Mesenchymal stem cell (in vitro differentiated cells and primary cell): ENCODE measurements at regions not wholly inside any gene's neighbourhood (a gene's known extent, or its start where the extent isn't known, plus 50 kb on each side); places are given as distances from the start of the nearest gene placed in this dataset.

Source experiments
- DNase-seq: peaks from one replicate; pipeline ENCODE4 v3.0.0-alpha.2; 2013
- H2AFZ ChIP-seq: one replicate; pipeline ENCODE4 v1.6.1; 2013; ENCODE audit warnings: low read depth, mild to moderate bottlenecking, control low read depth, inconsistent platforms, low read length, moderate library complexity
- H2AK5ac ChIP-seq: 2 replicates; pipeline ENCODE4 v1.6.1; 2013; ENCODE audit warnings: low read length, moderate library complexity, mild to moderate bottlenecking, inconsistent platforms; ENCODE audit not compliant: severe bottlenecking
- H2BK120ac ChIP-seq: one replicate; pipeline ENCODE4 v1.6.1; 2013; ENCODE audit warnings: low read depth, mild to moderate bottlenecking, inconsistent platforms, low read length, moderate library complexity
- H2BK12ac ChIP-seq, 2 experiments: one replicate each; pipeline ENCODE4 v1.6.1; 2013; ENCODE audit warnings: inconsistent platforms in 2 of 2, low read length in 2 of 2, mild to moderate bottlenecking in 2 of 2, moderate library complexity in 2 of 2, control low read depth in 1 of 2
- H2BK15ac ChIP-seq: one replicate; pipeline ENCODE4 v1.6.1; 2013; ENCODE audit warnings: mild to moderate bottlenecking, low read depth, inconsistent platforms; ENCODE audit not compliant: poor library complexity, severe bottlenecking
- H2BK5ac ChIP-seq: 2 replicates; pipeline ENCODE4 v1.6.1; 2013; ENCODE audit warnings: low read depth, mild to moderate bottlenecking, low read length, control low read depth, inconsistent platforms; ENCODE audit not compliant: poor library complexity, severe bottlenecking
- H3K14ac ChIP-seq, 2 experiments: one replicate each; pipeline ENCODE4 v1.6.1; 2013; ENCODE audit warnings: inconsistent platforms in 2 of 2, low read length in 2 of 2, control low read depth in 1 of 2, mild to moderate bottlenecking in 1 of 2, moderate library complexity in 1 of 2
- H3K18ac ChIP-seq, 2 experiments: one replicate each; pipeline ENCODE4 v1.6.1; 2013; ENCODE audit warnings: inconsistent platforms in 2 of 2, low read length in 2 of 2, control low read depth in 1 of 2, low read depth in 1 of 2, mild to moderate bottlenecking in 1 of 2
- H3K23ac ChIP-seq, 2 experiments: one replicate each; pipeline ENCODE4 v1.6.1; 2013; ENCODE audit warnings: inconsistent platforms in 2 of 2, low read length in 2 of 2, mild to moderate bottlenecking in 2 of 2, moderate library complexity in 2 of 2, control low read depth in 1 of 2
- H3K27ac ChIP-seq: 2 replicates; pipeline ENCODE4 v1.5.1; 2013; ENCODE audit warnings: mild to moderate bottlenecking, moderate library complexity, low read length, control low read depth, inconsistent platforms; ENCODE audit not compliant: poor library complexity, severe bottlenecking
- H3K27me3 ChIP-seq, 2 experiments: 2 replicates each; pipeline versions ENCODE4 v1.6.1 to v1.7.0; 2013; ENCODE audit warnings: low read length in 2 of 2, mild to moderate bottlenecking in 2 of 2, moderate library complexity in 2 of 2, control low read depth in 1 of 2, inconsistent platforms in 1 of 2; ENCODE audit not compliant: control insufficient read depth in 1 of 2, insufficient read depth in 1 of 2
- H3K36me3 ChIP-seq, 2 experiments: 2 replicates each; pipeline versions ENCODE4 v1.6.1 to v1.7.0; 2013; ENCODE audit warnings: low read length in 2 of 2, control low read depth in 1 of 2, inconsistent platforms in 1 of 2, low read depth in 1 of 2, mild to moderate bottlenecking in 1 of 2; ENCODE audit not compliant: insufficient read depth in 2 of 2, control insufficient read depth in 1 of 2
- H3K4ac ChIP-seq, 2 experiments: one replicate each; pipeline ENCODE4 v1.6.1; 2013; ENCODE audit warnings: inconsistent platforms in 2 of 2, low read length in 2 of 2, mild to moderate bottlenecking in 2 of 2, moderate library complexity in 2 of 2, control low read depth in 1 of 2, low read depth in 1 of 2
- H3K4me1 ChIP-seq: 2 replicates; pipeline ENCODE4 v1.6.1; 2013; ENCODE audit warnings: low read depth, low read length, control low read depth; ENCODE audit not compliant: control insufficient read depth, insufficient read depth
- H3K4me2 ChIP-seq: 2 replicates; pipeline ENCODE4 v1.6.1; 2013; ENCODE audit warnings: low read length, mild to moderate bottlenecking, inconsistent platforms; ENCODE audit not compliant: poor library complexity, severe bottlenecking
- H3K4me3 ChIP-seq, 2 experiments: 2 replicates each; pipeline versions ENCODE4 v1.5.1 to v1.7.0; 2013; ENCODE audit warnings: low read length in 2 of 2, mild to moderate bottlenecking in 2 of 2, control low read depth in 1 of 2, low read depth in 1 of 2; ENCODE audit not compliant: insufficient read depth in 1 of 2
- H3K79me1 ChIP-seq: replicated peaks from 2 replicates; pipeline ENCODE4 v1.6.1; 2013; ENCODE audit warnings: mild to moderate bottlenecking, control low read depth, low read length, inconsistent platforms; ENCODE audit not compliant: poor library complexity, severe bottlenecking
- H3K9ac ChIP-seq: 2 replicates; pipeline ENCODE4 v1.7.0; 2013; ENCODE audit warnings: mild to moderate bottlenecking, low read length, moderate library complexity
- H3K9me3 ChIP-seq: 2 replicates; pipeline ENCODE4 v1.7.0; 2013; ENCODE audit warnings: mild to moderate bottlenecking, low read length; ENCODE audit not compliant: control insufficient read depth
- H4K8ac ChIP-seq: one replicate; pipeline ENCODE4 v1.6.1; 2013; ENCODE audit warnings: inconsistent platforms, mild to moderate bottlenecking, low read length, moderate library complexity
- H4K91ac ChIP-seq: one replicate; pipeline ENCODE4 v1.6.1; 2013; ENCODE audit warnings: mild to moderate bottlenecking, low read length, inconsistent platforms
- WGBS: methylation state at CpG from one replicate; pipeline ENCODE4 v1.1.7; 2013; ENCODE audit warnings: mixed read lengths; 5-methylcytosine and 5-hydroxymethylcytosine counted together

- H3K4me3 ChIP-seq = no peak overlapping the region
- H2AFZ ChIP-seq = no peak overlapping the region
- no peaks in the 10 kb centered on the region for H3K9me3 ChIP-seq
- no peaks in the 10 kb centered on the region for H3K36me3 ChIP-seq
- H3K27me3 ChIP-seq = no peaks in the 10 kb centered on the region
- H3K79me1 ChIP-seq = no peaks in the 10 kb centered on the region
- no peak for DNase-seq
- no peak overlapping the region for H3K18ac ChIP-seq
- 75% methylated on average over 1 of the region's 2 CpGs for WGBS
- no peaks in the 10 kb centered on the region for H3K4me1 ChIP-seq
- no peak overlapping the region for H2BK5ac ChIP-seq
- no peak overlapping the region for H2BK12ac ChIP-seq
- no peak overlapping the region for H4K91ac ChIP-seq
- H2AK5ac ChIP-seq = no peak overlapping the region
- no peak overlapping the region for H3K4me2 ChIP-seq
- H3K23ac ChIP-seq = no peak overlapping the region
- no peak overlapping the region for H3K27ac ChIP-seq
- no peak overlapping the region for H3K14ac ChIP-seq
- no peak overlapping the region for H2BK15ac ChIP-seq
- no peak overlapping the region for H3K9ac ChIP-seq
- no peak overlapping the region for H4K8ac ChIP-seq
- H3K4ac ChIP-seq = no peak overlapping the region
- no peak overlapping the region for H2BK120ac ChIP-seq
These were observed 189.0 kb upstream of the DAB1 start for GRCh38 chr1:57612833-57613232.

GRCh38 chr1:57605933-57606332 lies 182.1 kb upstream of the DAB1 start:
- no peak overlapping the region for H3K4me2 ChIP-seq
- H3K9ac ChIP-seq = no peak overlapping the region
- H4K8ac ChIP-seq = no peak overlapping the region
- no peak overlapping the region for H3K18ac ChIP-seq
- no peaks in the 10 kb centered on the region for H3K27me3 ChIP-seq
- no peak overlapping the region for H2BK12ac ChIP-seq
- no peak overlapping the region for H3K14ac ChIP-seq
- 65% methylated on average over 5 of the region's 8 CpGs for WGBS
- no peak overlapping the region for H4K91ac ChIP-seq
- no peaks in the 10 kb centered on the region for H3K9me3 ChIP-seq
- no peak overlapping the region for H2BK120ac ChIP-seq
- H3K27ac ChIP-seq = no peak overlapping the region
- no peak overlapping the region for H3K23ac ChIP-seq
- H3K4ac ChIP-seq = no peak overlapping the region
- H3K4me3 ChIP-seq = no peak overlapping the region
- no peaks in the 10 kb centered on the region for H3K36me3 ChIP-seq
- H2AK5ac ChIP-seq = no peak overlapping the region
- H3K4me1 ChIP-seq = no peaks in the 10 kb centered on the region
- no peak for DNase-seq
- no peak overlapping the region for H2BK15ac ChIP-seq
- no peak overlapping the region for H2AFZ ChIP-seq
- H3K79me1 ChIP-seq = no peaks in the 10 kb centered on the region
- H2BK5ac ChIP-seq = no peak overlapping the region

GRCh38 chr1:57603696-57604095 lies 179.8 kb upstream of the DAB1 start:
- Histone ChIP-seq H2AK5ac (no peak overlapping the region), H3K36me3 (no peaks in the 10 kb centered on the region), H3K9me3 (no peaks in the 10 kb centered on the region), H3K4me3 (no peak overlapping the region), H3K23ac (no peak overlapping the region), H3K4me2 (no peak overlapping the region), H3K4me1 (no peaks in the 10 kb centered on the region), H2BK120ac (no peak overlapping the region), H3K9ac (no peak overlapping the region), H3K4ac (no peak overlapping the region), H2BK5ac (no peak overlapping the region), H3K18ac (no peak overlapping the region), H2AFZ (no peak overlapping the region), H2BK12ac (no peak overlapping the region), H3K27ac (no peak overlapping the region), H3K14ac (no peak overlapping the region), H4K8ac (no peak overlapping the region), H3K79me1 (no peaks in the 10 kb centered on the region), H4K91ac (no peak overlapping the region), H2BK15ac (no peak overlapping the region), H3K27me3 (peaks cover 4 to 11% of the 10 kb centered on the region in 2 experiments)
- 82% methylated on average over 6 of the region's 6 CpGs for WGBS
- DNase-seq = no peak

- Histone ChIP-seq H3K27me3 (peaks cover 4 to 12% of the 10 kb centered on the region in 2 experiments), H3K36me3 (no peaks in the 10 kb centered on the region), H3K4me2 (no peak overlapping the region), H3K23ac (no peak overlapping the region), H2BK15ac (no peak overlapping the region), H3K79me1 (no peaks in the 10 kb centered on the region), H3K4me1 (no peaks in the 10 kb centered on the region), H3K4ac (no peak overlapping the region), H3K14ac (no peak overlapping the region), H4K8ac (no peak overlapping the region), H2AFZ (no peak overlapping the region), H3K9me3 (no peaks in the 10 kb centered on the region), H2BK12ac (no peak overlapping the region), H3K4me3 (no peak overlapping the region), H2BK120ac (no peak overlapping the region), H2BK5ac (no peak overlapping the region), H4K91ac (no peak overlapping the region), H3K9ac (no peak overlapping the region), H2AK5ac (no peak overlapping the region), H3K18ac (no peak overlapping the region), H3K27ac (no peak overlapping the region)
- WGBS = 0% methylated on average over 1 of the region's 3 CpGs
- no peak for DNase-seq
These were observed 176.6 kb upstream of the DAB1 start for GRCh38 chr1:57600424-57600823.
